Activated naive CD8-positive, alpha-beta T cell treated with anti-CD3 and anti-CD28 coated beads, Interleukin-2, amount 50 U/mL, for 16 hours (primary cell): ENCODE measurements at regions not wholly inside any gene's neighbourhood (a gene's known extent, or its start where the extent isn't known, plus 50 kb on each side); places are given as distances from the start of the nearest gene placed in this dataset.

Experiments used
- DNase-seq: peaks from one replicate; pipeline ENCODE4 v3.0.0-alpha.2; 2020; ENCODE audit warnings: low read depth, low spot score

GRCh38 chr16:87126403-87127025 lies 190.7 kb downstream of the C16orf95 start:
- DNase-seq = no peak

- no peak for DNase-seq
These were observed 190.0 kb downstream of the C16orf95 start for GRCh38 chr16:87127061-87127765.

DNA sequence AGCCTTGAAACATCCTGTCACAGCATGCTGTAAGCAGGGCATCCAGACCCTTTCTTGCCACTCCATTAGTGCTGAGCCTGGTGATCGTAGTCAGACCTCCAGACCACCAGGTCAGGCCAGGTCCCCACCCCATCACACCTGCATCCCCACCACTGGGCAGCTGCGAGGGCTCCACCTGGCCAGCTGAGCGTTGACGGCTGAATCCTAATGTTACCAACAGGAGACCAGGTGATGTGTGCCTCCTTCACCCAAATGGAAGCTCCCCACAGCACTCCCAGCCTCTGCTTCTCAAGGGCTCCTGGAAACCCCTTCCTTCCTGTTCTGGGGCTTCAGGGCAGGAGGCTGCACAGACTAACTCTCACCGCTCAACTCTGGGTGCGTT lies 189.4 kb downstream of the C16orf95 start:
- DNase-seq = no peak

DNA sequence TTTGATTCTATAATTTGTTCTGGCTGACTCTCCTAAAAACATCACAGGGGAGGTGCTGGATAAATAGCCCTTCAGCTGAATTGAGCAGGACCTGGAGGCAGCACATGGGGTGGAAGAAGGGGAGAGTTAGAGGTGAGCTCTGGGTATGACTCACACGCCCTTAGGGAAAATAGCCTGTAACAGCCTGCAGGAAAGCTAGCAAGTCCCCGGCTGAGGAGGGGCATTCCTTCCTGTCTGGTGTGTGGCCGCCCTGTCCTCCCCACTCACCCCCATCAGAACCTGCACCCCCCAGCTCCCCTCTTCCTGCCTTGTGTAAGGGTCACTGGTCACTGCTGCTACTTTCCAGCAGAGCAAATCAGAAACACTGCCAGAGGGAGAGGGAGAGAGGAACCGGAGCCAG lies 187.4 kb downstream of the C16orf95 start:
- DNase-seq = no peak

DNA sequence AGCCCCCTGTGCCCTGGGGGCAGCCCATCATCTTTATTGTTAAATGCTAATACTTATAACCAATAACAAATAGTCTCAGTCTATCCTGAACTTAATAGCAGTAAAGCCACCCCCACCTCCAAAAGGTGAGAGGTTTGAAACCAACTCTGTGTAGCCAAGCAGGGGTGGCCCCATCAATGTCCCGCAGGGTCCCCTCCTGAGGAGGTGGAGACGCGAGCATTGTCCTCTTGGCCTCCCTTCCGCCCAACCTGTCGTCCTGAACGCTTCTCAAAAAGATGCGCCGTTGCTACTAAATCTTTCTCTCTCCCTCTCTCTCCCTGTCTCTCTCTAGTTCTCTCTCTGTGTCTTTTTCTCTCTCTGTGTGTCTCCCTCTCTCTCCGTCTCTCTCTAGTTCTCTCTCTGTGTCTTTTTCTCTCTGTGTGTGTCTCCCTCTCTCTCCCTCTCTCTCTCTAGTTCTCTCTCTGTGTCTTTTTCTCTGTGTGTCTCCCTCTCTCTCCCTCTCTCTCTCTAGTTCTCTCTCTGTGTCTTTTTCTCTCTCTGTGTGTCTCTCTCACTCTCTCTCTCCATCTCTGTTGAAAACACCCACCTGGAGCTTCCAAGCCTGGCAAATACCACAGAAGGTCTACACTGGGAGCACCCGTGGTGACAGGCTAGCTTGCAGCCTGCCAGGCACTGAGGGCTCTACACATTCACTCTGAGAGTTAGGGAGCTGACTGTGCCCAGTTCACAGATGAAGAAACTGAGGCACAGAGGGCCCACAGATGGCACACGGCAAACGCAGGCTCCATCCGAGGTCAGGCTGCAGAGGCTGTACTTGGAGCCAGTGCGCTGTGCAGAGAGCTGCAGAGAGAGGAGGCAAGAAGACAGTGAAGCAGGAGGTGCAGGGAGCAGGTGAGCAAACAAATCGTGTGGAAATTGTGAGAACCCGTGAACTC lies 185.9 kb downstream of the C16orf95 start:
- DNase-seq = no peak

DNA sequence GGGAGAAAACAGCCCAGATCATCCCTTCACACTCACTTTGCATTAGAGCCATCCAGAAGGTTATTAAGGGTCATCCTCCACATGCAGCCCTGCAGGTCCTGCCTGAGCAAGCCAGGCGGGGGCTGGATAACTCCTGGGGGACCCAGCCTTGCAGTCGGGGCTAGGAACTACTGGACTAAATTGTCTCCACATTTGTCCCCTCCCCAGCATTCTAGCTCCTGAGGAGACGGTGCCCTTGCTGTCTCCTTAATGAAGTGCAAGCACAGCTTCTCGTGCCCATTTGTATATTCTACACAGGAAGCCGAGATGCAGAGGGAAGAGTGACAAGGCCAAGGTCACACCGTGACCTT lies 185.2 kb downstream of the C16orf95 start:
- DNase-seq = no peak

GRCh38 chr16:87132361-87133014 lies 184.7 kb downstream of the C16orf95 start:
- no peak for DNase-seq

- DNase-seq = no peak
These were observed 183.9 kb downstream of the C16orf95 start for GRCh38 chr16:87133112-87133850.

GRCh38 chr16:87133966-87134627 lies 183.1 kb downstream of the C16orf95 start:
- no peak for DNase-seq

DNA sequence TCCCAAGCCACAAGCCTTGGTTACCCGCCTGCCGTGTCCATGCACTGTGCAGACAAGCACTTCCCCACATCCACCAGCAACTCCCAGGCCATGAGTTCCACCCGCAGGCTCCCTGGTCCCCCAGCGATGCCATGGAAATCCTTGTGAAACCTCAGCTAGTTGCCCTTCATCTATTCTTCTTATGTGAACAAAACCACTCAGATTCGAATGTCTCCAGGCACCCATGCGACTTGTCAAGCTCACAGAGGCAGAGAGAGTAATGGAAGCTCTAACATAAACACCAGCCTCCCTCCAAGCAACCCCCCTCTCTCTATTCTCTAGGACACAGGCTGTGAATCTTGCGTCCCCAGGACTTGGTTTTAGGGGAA lies 182.6 kb downstream of the C16orf95 start:
- no peak for DNase-seq

DNA sequence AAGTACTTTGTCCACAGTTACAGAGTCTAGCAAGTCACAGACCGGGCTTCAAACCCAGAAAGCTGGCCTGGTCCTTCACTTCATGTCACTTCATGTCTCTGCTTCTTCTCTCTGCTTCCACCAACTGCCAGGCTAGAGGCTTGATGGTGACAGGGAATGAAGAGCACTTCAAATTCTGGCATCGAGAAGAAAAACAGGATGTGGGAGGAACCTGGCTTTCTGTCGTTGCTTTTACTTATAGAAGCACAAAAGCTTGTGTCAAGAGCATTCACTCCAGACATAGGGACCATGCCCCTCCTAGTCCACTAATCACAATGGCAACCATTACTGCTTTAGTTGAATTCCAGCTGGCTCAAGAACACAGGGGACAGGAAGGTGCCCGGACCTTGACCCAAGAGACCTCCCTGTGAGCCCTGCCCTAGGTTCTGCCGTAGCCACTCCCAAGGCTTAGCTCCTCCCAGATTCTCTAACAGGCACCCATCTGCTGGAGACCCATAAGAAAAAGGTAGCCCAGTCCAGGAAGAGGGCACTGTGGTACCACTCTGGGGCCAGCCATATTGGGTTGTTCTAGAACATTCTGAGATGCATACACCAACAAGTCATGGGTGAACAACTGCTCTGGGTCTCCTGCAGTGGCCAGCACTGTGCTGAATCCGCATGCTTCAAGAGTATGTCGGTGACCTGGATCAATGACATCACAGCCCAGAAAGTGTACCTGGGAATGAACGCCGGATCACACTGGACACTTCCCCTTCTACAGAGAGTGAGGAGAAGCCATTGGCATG lies 181.8 kb downstream of the C16orf95 start:
- no peak for DNase-seq

GRCh38 chr16:87138316-87138715 lies 178.9 kb downstream of the C16orf95 start:
- no peak for DNase-seq

GRCh38 chr16:87138738-87139267 lies 178.4 kb downstream of the C16orf95 start:
- no peak for DNase-seq

DNA sequence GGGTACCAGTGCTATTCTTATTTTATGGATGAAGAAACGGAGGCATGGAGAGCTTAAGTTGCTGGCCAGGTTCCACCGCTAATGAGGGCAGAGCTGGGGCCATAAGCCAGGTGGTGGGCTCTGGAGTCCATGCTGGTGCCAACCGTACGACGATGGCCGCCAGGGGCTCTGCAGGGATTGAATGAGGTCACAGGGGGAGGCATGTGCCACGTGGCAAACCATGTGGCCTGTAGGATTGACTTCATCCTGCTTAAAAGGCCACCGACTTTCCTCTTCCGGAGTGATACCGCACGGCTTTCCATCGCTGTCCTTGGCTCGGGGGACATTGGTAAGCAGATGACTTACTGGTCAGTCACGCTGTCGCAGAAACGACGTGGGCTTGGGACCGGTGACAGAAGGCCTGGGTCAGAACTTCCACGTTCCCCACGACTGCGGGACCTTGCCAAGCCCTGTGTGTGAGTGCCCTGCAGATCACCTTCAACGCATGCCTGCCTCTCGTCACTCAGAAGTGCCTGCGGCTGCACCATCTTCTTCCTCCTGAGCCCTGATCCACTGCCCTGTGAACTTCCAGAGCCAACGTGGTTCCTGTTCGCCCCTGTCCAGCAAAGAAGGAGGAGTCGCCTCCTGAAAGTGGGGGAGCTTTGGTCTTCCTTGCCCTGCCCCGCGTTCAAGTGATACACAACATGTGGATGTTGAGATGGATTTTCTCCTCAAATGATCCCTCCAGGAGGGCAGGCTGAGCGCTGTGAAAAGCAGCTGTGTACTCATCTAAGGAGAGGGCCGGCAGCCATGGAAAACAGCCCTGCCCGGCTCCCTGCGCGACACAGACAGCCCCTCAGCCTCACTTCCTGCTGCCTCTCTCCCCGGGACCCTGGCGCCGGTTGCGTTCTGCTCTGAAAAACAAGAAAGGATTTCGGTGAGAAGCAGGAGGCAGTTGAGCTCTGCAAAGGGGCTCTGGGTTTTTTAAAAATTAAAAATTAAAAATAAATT lies 176.7 kb downstream of the C16orf95 start:
- DNase-seq = no peak

DNA sequence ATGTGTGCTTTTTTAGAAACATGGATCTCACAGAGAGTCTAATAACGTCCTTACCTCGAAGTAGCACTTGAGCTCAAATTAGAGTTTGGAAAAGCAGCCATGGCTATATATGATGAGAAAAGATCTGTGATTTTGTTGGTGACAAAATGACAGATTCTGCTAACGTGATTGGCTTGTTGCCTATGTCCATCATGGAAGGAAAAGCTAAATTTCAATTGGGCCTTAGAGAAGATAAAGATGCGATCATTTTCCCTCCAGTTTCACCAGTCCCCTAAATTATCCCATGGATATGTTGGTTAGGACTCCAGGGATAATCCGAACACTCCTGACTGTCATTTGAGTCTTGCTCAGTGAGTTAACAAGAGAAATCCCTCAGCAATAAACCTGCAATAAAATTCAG lies 175.8 kb downstream of the C16orf95 start:
- DNase-seq = no peak

- no peak for DNase-seq
These were observed 173.5 kb downstream of the C16orf95 start for GRCh38 chr16:87143661-87144121.

- no peak for DNase-seq
These were observed 173.0 kb downstream of the C16orf95 start for GRCh38 chr16:87144232-87144631.
